Esophagus muscularis mucosa (tissue), 4 donors: ENCODE measurements at regions not wholly inside any gene's neighbourhood (a gene's known extent, or its start where the extent isn't known, plus 50 kb on each side); places are given as distances from the start of the nearest gene placed in this dataset.

Experiments used
- DNase-seq: peaks from one replicate; pipeline ENCODE4 v3.0.0-alpha.2; 2017; ENCODE audit errors: extremely low spot score
- H3K27ac ChIP-seq, 4 donors: fragments of 200-600 bp; sonication (generic); replicated peaks in 1 of 4; 1 replicate in 3 of 4; 2 replicates in 1 of 4; pipeline ENCODE4 v1.5.1; 2016 to 2019; ENCODE audit warnings: mild to moderate bottlenecking in 1 of 4
- H3K27me3 ChIP-seq, 4 donors: fragments of 200-600 bp; sonication (generic); one replicate each; pipeline versions ENCODE4 v1.5.1 to v1.6.0; 2016 to 2019
- H3K36me3 ChIP-seq, 4 donors: fragments of 200-600 bp; sonication (generic); one replicate each; pipeline ENCODE4 v1.5.1; 2016 to 2019
- H3K4me1 ChIP-seq, 4 donors: fragments of 200-600 bp; sonication (generic); one replicate each; pipeline ENCODE4 v1.5.1; 2016 to 2019
- H3K4me3 ChIP-seq, 4 donors: fragments of 200-600 bp; sonication (generic); 1 replicate in 2 of 4; 2 replicates in 2 of 4; pipeline ENCODE4 v1.5.1; 2016 to 2019; ENCODE audit warnings: mild to moderate bottlenecking in 4 of 4, moderate library complexity in 1 of 4
- H3K9me3 ChIP-seq, 4 donors: fragments of 200-600 bp; sonication (generic); 1 replicate in 3 of 4; 2 replicates in 1 of 4; pipeline ENCODE4 v1.5.1; 2016 to 2019
- CTCF ChIP-seq, 3 experiments: fragments of 200-600 bp in 2 of 3; fragments of 450-650 bp in 1 of 3; sonication (generic) in 2 of 3; IDR thresholded peaks; one replicate each; pipeline ENCODE4 v1.5.1; 2017 to 2019; ENCODE audit warnings: antibody characterized with exemption in 3 of 3, mild to moderate bottlenecking in 2 of 3, moderate library complexity in 1 of 3
- EP300 ChIP-seq: sonication (generic); formaldehyde crosslinking; IDR thresholded peaks from one replicate; pipeline ENCODE4 v1.6.1; 2017; ENCODE audit warnings: antibody characterized with exemption
- POLR2A ChIP-seq: fragments of 450-650 bp; IDR thresholded peaks from one replicate; pipeline ENCODE4 v1.6.1; 2017; ENCODE audit warnings: antibody characterized with exemption, moderate library complexity, mild to moderate bottlenecking, low read depth
- POLR2AphosphoS5 ChIP-seq, 2 donors: sonication (generic); formaldehyde crosslinking; IDR thresholded peaks; one replicate each; pipeline ENCODE4 v1.6.1; 2017; ENCODE audit warnings: antibody characterized with exemption in 2 of 2
- WGBS: methylation state at CpG from one replicate; pipeline ENCODE4 v1.1.5; 2018; 5-methylcytosine and 5-hydroxymethylcytosine counted together
- intact Hi-C: fragments of 100-400 bp; cut with DNase I; formaldehyde crosslinking; loops from one replicate; pipeline ENCODE4 v1.15.1; 2023

- intact Hi-C loops, result no loop called here
- DNase-seq, result peak; percentile 93
- WGBS, result 28% methylated on average over 2 of the region's 4 CpGs
- Histone ChIP-seq H3K4me1 (peaks cover 0 to 17% (median 15%) of the 10 kb centered on the region in 4 donors), H3K27me3 (no peaks in the 10 kb centered on the region), H3K4me3 (no peak overlapping the region), H3K27ac (peak overlapping the region in 1 of 4 donors; percentile 3), H3K9me3 (no peaks in the 10 kb centered on the region), H3K36me3 (no peaks in the 10 kb centered on the region)
- TF ChIP-seq POLR2A (no peak), POLR2AphosphoS5 (IDR thresholded peaks at IDR 0.05) (peak; percentile 27 to 29)
Observed at GRCh38 chr2:128563348-128563687, 244.7 kb upstream of the HS6ST1 start.

- H3K27me3 ChIP-seq, result no peaks in the 10 kb centered on the region
- DNase-seq, result peak; percentile 82
- no peak overlapping the region for H3K27ac ChIP-seq
- intact Hi-C loops, result no loop called here
- H3K4me3 ChIP-seq, result no peak overlapping the region
- no peaks in the 10 kb centered on the region for H3K36me3 ChIP-seq
- whole genome bisulfite sequencing, result 95% methylated on average over 4 of the region's 4 CpGs
- H3K9me3 ChIP-seq, result no peaks in the 10 kb centered on the region
- no peak for TF ChIP-seq POLR2AphosphoS5 (IDR thresholded peaks at IDR 0.05)
- TF ChIP-seq CTCF (IDR thresholded peaks at IDR 0.05), result no peak
- TF ChIP-seq EP300, result no peak
- TF ChIP-seq POLR2A, result no peak
- peaks cover 0 to 17% (median 15%) of the 10 kb centered on the region in 4 donors for H3K4me1 ChIP-seq
Observed at GRCh38 chr2:128564131-128564530, 245.5 kb upstream of the HS6ST1 start.

GRCh38 chr2:128564551-128564950 lies 245.9 kb upstream of the HS6ST1 start:
- peaks cover 0 to 17% (median 15%) of the 10 kb centered on the region in 4 donors for H3K4me1 ChIP-seq
- WGBS, result over 99% methylated on average over 6 of the region's 6 CpGs

GRCh38 chr2:128565441-128565840 lies 246.8 kb upstream of the HS6ST1 start:
- intact Hi-C loops, result no loop called here
- TF ChIP-seq POLR2AphosphoS5 (IDR thresholded peaks at IDR 0.05) (no peak), EP300 (no peak), POLR2A (no peak), CTCF (IDR thresholded peaks at IDR 0.05) (no peak)
- H3K27me3 ChIP-seq, result no peaks in the 10 kb centered on the region
- no peak overlapping the region for H3K27ac ChIP-seq
- H3K9me3 ChIP-seq, result no peaks in the 10 kb centered on the region
- H3K4me1 ChIP-seq, result peaks cover 0 to 17% (median 15%) of the 10 kb centered on the region in 4 donors
- WGBS, result 99% methylated on average over 4 of the region's 4 CpGs
- no peaks in the 10 kb centered on the region for H3K36me3 ChIP-seq
- peak; percentile 72 for DNase-seq
- no peak overlapping the region for H3K4me3 ChIP-seq

More at GRCh38 chr2:128564551-128564950, 245.9 kb upstream of the HS6ST1 start:
- no peak overlapping the region for H3K27ac ChIP-seq
- no peaks in the 10 kb centered on the region for H3K36me3 ChIP-seq
- no peaks in the 10 kb centered on the region for H3K27me3 ChIP-seq
- H3K9me3 ChIP-seq, result no peaks in the 10 kb centered on the region
- intact Hi-C loops, result no loop called here
- H3K4me3 ChIP-seq, result no peak overlapping the region
- DNase-seq, result peak; percentile 62
- TF ChIP-seq CTCF (IDR thresholded peaks at IDR 0.05) (no peak), POLR2A (no peak), POLR2AphosphoS5 (IDR thresholded peaks at IDR 0.05) (no peak), EP300 (no peak)

DNA sequence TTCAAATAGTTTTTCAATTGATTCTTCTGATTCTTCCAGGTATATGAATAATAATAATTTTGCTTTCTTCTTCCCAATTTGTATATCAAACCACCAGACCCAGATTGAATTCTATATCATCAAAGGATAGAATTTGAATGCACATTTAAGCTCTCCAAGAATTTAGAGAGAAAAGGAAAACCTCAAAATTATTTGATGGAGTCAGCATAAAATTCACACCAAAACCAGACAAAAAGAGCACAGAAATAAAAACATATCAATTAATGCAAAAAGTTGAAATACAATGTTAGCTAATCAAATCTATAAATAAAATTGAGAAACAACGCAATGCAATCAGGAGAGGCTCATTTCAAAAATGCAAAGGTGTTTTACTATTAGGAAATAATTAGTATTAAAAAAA lies 248.0 kb upstream of the HS6ST1 start:
- no peaks in the 10 kb centered on the region for H3K36me3 ChIP-seq
- H3K9me3 ChIP-seq, result no peaks in the 10 kb centered on the region
- intact Hi-C loops, result no loop called here
- peaks cover 0 to 17% (median 15%) of the 10 kb centered on the region in 4 donors for H3K4me1 ChIP-seq
- no peak overlapping the region for H3K4me3 ChIP-seq
- no peak for DNase-seq
- 90% methylated on average over 1 of the region's 1 CpG for WGBS
- H3K27ac ChIP-seq, result no peak overlapping the region
- TF ChIP-seq POLR2AphosphoS5 (IDR thresholded peaks at IDR 0.05), result no peak
- TF ChIP-seq CTCF (IDR thresholded peaks at IDR 0.05), result no peak
- TF ChIP-seq POLR2A, result no peak
- no peak for TF ChIP-seq EP300
- H3K27me3 ChIP-seq, result no peaks in the 10 kb centered on the region
